ENCODE measurements at regions not wholly inside any gene's neighbourhood (a gene's known extent, or its start where the extent isn't known, plus 50 kb on each side); places are given as distances from the start of the nearest gene placed in this dataset.
A peak's percentile ranks its signal among the peaks of the same experiment; 100 is the strongest.

DNA sequence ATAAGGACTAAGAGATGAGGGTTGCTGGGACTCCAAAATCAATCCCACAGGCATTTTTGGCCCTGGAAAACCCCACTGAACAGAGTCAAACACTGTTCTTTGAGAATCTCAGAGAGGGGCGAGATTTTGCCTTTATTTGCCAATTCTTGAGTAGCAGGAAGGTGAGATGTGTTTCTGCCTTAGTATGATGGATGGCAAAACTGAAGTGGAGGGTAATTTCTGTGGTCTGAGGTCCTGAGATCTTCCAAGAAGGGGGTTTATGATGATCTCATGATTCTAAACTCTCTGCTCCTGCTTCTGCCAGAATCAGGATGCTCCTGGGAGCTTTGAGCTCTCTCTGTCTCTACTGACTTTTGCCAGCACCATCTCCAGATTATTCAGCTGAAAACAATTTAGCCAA lies 174.8 kb upstream of the CLINT1 start:
- Histone ChIP-seq H3K36me3 (no peaks in the 10 kb centered on the region), H3K27me3 (no peaks in the 10 kb centered on the region), H3K4me3 (no peak overlapping the region), H3K9me3 (no peaks in the 10 kb centered on the region), H3K4me1 (no peaks in the 10 kb centered on the region), H3K27ac (no peak overlapping the region)
- DNase-seq (ENCODE audit: low spot score in 2 of 2), result no peak
- WGBS, result 67% methylated on average over 1 of the region's 1 CpG
- TF ChIP-seq, protein P1, sequence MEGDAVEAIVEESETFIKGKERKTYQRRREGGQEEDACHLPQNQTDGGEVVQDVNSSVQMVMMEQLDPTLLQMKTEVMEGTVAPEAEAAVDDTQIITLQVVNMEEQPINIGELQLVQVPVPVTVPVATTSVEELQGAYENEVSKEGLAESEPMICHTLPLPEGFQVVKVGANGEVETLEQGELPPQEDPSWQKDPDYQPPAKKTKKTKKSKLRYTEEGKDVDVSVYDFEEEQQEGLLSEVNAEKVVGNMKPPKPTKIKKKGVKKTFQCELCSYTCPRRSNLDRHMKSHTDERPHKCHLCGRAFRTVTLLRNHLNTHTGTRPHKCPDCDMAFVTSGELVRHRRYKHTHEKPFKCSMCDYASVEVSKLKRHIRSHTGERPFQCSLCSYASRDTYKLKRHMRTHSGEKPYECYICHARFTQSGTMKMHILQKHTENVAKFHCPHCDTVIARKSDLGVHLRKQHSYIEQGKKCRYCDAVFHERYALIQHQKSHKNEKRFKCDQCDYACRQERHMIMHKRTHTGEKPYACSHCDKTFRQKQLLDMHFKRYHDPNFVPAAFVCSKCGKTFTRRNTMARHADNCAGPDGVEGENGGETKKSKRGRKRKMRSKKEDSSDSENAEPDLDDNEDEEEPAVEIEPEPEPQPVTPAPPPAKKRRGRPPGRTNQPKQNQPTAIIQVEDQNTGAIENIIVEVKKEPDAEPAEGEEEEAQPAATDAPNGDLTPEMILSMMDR (IDR thresholded peaks at IDR 0.05), result no peak
- no peak for TF ChIP-seq POLR2AphosphoS5 (IDR thresholded peaks at IDR 0.05)
- no peak for TF ChIP-seq POLR2A (IDR thresholded peaks at IDR 0.05)
- no peak for TF ChIP-seq EP300 (IDR thresholded peaks at IDR 0.05)

DNA sequence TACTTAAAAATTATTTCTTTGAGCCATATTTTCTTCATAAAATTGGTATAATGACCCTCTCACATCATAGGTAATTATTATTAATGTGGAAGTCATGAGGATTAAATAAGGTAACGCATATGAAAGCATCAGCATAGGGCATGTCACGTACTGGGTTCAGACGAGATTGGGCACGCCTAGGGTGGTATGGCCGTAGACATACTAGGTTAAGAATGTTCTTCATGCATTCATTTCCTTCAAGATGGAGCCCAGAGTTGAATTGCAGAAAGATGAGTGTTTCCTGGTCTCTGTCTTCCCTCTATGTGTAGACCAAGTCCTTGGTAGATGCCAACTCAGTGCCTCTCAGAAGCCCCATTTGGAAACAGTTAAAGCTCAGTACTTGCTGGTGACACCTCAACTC lies 174.1 kb upstream of the CLINT1 start:
- Histone ChIP-seq H3K9me3 (no peaks in the 10 kb centered on the region), H3K4me3 (no peak overlapping the region), H3K4me1 (peaks cover 3% of the 10 kb centered on the region), H3K27me3 (no peaks in the 10 kb centered on the region), H3K36me3 (no peaks in the 10 kb centered on the region), H3K27ac (no peak overlapping the region)
- WGBS, result 87% methylated on average over 5 of the region's 5 CpGs
- TF ChIP-seq POLR2A (IDR thresholded peaks at IDR 0.05) (no peak), POLR2AphosphoS5 (IDR thresholded peaks at IDR 0.05) (no peak), EP300 (IDR thresholded peaks at IDR 0.05) (no peak)
- TF ChIP-seq, protein P1 (IDR thresholded peaks at IDR 0.05), result no peak
- no peak for DNase-seq (ENCODE audit: low spot score in 2 of 2)

DNA sequence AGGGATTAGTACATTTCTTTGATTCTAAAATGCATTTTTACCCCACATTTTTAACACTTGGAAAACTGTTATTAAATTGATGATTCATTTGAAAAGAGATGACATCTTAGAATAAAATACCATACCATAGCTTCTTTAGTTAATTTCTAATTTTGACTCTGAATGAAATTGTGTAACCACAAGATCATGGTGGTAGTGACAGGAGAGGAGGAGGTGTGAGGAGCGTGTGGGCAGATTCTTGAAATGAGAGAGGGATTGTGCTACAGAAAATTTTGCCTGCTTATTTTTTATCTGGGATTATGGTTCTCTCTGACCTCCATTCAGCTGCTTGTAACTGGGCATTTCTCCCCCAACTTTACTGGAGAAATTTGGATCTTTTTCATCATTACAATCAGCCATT lies 173.3 kb upstream of the CLINT1 start:
- Histone ChIP-seq H3K4me3 (no peak overlapping the region), H3K9me3 (no peaks in the 10 kb centered on the region), H3K27me3 (no peaks in the 10 kb centered on the region), H3K4me1 (peaks cover 5% of the 10 kb centered on the region), H3K36me3 (no peaks in the 10 kb centered on the region), H3K27ac (no peak overlapping the region)
- no peak for TF ChIP-seq EP300 (IDR thresholded peaks at IDR 0.05)
- 84% methylated on average over 1 of the region's 1 CpG for WGBS
- no peak for DNase-seq (ENCODE audit: low spot score in 2 of 2)

DNA sequence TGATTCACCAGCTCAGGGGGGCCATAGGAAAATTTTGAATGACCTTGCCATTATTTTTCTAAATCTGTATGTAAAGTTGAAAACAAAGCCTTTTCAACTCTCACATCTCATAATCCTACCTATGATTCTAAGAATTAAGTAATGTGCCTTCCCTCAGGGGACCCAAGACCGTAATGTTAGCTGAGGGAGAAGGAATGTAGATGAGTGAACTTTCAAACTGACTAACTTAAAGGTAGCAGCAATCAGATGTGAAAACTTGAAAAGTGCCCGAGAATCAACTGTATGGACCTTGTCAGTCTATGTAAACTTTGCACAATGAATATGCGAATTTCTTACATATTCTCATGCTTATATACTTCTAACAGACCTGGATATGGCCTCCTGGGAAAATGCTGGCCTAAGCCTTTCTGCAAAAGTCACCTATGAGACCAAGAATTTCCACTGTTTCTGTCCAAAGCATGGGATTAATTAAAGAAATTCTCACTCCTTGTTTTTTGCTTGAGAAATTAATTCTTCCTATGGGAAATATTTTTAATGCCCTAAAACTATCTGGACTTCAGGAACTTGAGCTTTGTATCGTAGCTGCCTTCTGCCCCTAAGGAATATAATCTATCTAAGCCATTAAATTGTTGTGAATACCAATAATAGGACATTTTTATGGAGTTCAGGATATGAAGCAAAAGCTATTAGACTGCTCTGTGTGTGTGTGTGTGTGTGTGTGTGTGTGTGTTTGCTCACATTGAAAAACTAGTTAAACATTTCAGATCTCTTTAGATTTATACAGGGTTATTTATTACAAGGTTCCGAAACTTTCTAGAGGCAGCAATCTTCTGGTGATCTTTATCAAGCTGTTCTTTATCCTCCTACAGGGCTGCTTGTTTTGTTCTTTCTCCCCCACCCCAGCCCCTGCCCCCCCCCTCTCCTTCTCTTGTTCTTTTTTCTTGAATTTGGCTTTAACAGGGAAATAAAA lies 169.1 kb upstream of the CLINT1 start:
- 62% methylated on average over 5 of the region's 5 CpGs for WGBS
- no peaks in the 10 kb centered on the region for H3K9me3 ChIP-seq
- TF ChIP-seq POLR2A (IDR thresholded peaks at IDR 0.05) (no peak), POLR2AphosphoS5 (IDR thresholded peaks at IDR 0.05) (no peak), EP300 (IDR thresholded peaks at IDR 0.05) (no peak)
- TF ChIP-seq, protein P1 (IDR thresholded peaks at IDR 0.05), result no peak
- H3K27ac ChIP-seq, result peak overlapping the region; percentile 5
- no peaks in the 10 kb centered on the region for H3K27me3 ChIP-seq
- H3K4me3 ChIP-seq, result no peak overlapping the region
- no peaks in the 10 kb centered on the region for H3K36me3 ChIP-seq
- DNase-seq (ENCODE audit: low spot score in 2 of 2), result no peak
- peaks cover 8% of the 10 kb centered on the region for H3K4me1 ChIP-seq

DNA sequence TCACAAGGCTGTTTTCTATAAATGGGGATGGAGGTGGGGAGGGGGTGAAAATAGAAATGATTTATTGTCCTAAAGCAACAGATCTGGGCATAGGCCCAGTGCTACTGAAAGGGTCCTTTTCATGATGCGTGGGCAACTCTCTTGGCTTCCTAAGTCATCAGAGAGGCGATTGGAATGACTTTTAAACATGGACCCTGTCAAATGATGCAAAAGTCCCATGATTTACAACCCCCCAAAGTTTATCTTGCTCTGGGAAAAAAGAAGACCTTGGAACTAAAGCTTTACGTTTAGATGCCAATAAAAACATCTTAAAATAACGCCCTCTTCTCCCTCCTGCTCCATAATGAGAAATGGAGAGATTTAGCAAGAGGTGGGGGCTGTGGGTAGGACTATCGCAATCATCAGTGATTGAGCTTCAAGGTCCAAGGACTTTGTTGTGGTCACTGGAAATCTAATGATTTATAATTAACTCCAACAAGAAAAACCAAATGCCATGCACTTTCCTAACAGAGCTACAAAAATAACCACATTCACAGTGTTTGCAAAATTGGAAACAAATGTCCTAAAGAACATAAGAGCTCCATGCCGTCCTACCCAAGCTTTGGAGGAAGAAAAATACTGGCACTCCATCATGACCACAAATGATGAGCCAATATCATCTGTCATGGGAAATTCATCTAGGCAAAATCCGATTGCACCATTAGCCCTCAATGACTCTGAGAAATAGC lies 167.5 kb upstream of the CLINT1 start:
- Histone ChIP-seq H3K27me3 (no peaks in the 10 kb centered on the region), H3K9me3 (no peaks in the 10 kb centered on the region), H3K36me3 (no peaks in the 10 kb centered on the region), H3K27ac (peak overlapping the region; percentile 27), H3K4me3 (no peak overlapping the region), H3K4me1 (peaks cover 8% of the 10 kb centered on the region)
- 50% methylated on average over 7 of the region's 7 CpGs for WGBS
- peak in 2 of 3 donors; percentile 36 to 73 for TF ChIP-seq POLR2AphosphoS5 (IDR thresholded peaks at IDR 0.05)
- TF ChIP-seq, protein P1 (IDR thresholded peaks at IDR 0.05), result no peak
- DNase-seq (ENCODE audit: low spot score in 2 of 2), result no peak
